Erythroblast (primary cell): ENCODE measurements at regions not wholly inside any gene's neighbourhood (a gene's known extent, or its start where the extent isn't known, plus 50 kb on each side); places are given as distances from the start of the nearest gene placed in this dataset.

ENCODE experiments used
- GATA1 ChIP-seq: IDR thresholded peaks from 2 replicates; pipeline ENCODE4 v1.6.1; 2011; ENCODE audit warnings: low read depth, mild to moderate bottlenecking, control low read depth, low read length, moderate library complexity
- POLR2A ChIP-seq: IDR thresholded peaks from 2 replicates; pipeline ENCODE4 v1.6.1; 2011; ENCODE audit warnings: mild to moderate bottlenecking, low read length

- no peak for TF ChIP-seq POLR2A
- TF ChIP-seq GATA1 = no peak
Measured at GRCh38 chrX:69279234-69279633, 114.0 kb upstream of the PJA1 start.
